Neural progenitor cell (in vitro differentiated cells): ENCODE measurements at regions not wholly inside any gene's neighbourhood (a gene's known extent, or its start where the extent isn't known, plus 50 kb on each side); places are given as distances from the start of the nearest gene placed in this dataset.

Source experiments
- CTCF ChIP-seq: fragments of 200-600 bp; sonication (generic); IDR thresholded peaks from 2 replicates; pipeline ENCODE4 v1.5.1; 2017; ENCODE audit warnings: antibody characterized with exemption, mild to moderate bottlenecking
- EZH2 ChIP-seq: fragments of 200-600 bp; sonication (generic); IDR thresholded peaks from 2 replicates; pipeline ENCODE4 v1.6.1; 2017; ENCODE audit warnings: antibody characterized with exemption, mild to moderate bottlenecking, moderate library complexity
- EZH2phosphoT487 ChIP-seq: fragments of 200-600 bp; sonication (generic); IDR thresholded peaks from 2 replicates; pipeline ENCODE4 v1.6.1; 2017; ENCODE audit warnings: antibody characterized with exemption

- TF ChIP-seq CTCF = no peak
- TF ChIP-seq EZH2phosphoT487 = no peak
- no peak for TF ChIP-seq EZH2
Observed at GRCh38 chr5:97412959-97413358, 229.9 kb upstream of the RIOK2 start.
